Effector memory CD8-positive, alpha-beta T cell (primary cell): ENCODE measurements at regions not wholly inside any gene's neighbourhood (a gene's known extent, or its start where the extent isn't known, plus 50 kb on each side); places are given as distances from the start of the nearest gene placed in this dataset.
"Not testable (repeated sequence)": the region's sequence is repeated elsewhere in the genome, so short reads cannot be mapped to it uniquely, and the experiment has no call there.

Experiments
- ATAC-seq: fragments of 150-1000 bp; cut with Tn5 transposase; replicated peaks from 2 replicates; pipeline ENCODE4 v1.10.0; 2021; ENCODE audit warnings: mild to moderate bottlenecking, moderate library complexity
- DNase-seq, 3 experiments: peaks; one replicate each; pipeline ENCODE4 v3.0.0; 2021
- H3K27ac Mint-ChIP-seq, 2 donors: one replicate each; pipeline ENCODE4 v1.8.0; 2022; ENCODE audit warnings: mild to moderate bottlenecking in 2 of 2, mixed read lengths in 2 of 2, moderate library complexity in 2 of 2
- H3K27me3 Mint-ChIP-seq, 2 donors: one replicate each; pipeline ENCODE4 v1.8.0; 2022; ENCODE audit warnings: mixed read lengths in 2 of 2
- H3K36me3 Mint-ChIP-seq: one replicate; pipeline ENCODE4 v1.8.0; 2022; ENCODE audit warnings: mild to moderate bottlenecking, moderate library complexity, mixed read lengths; ENCODE audit not compliant: insufficient read depth
- H3K4me1 Mint-ChIP-seq, 2 donors: one replicate each; pipeline ENCODE4 v1.8.0; 2022; ENCODE audit warnings: low read depth in 2 of 2, mixed read lengths in 2 of 2
- H3K4me3 Mint-ChIP-seq, 2 donors: one replicate each; pipeline ENCODE4 v1.8.0; 2022; ENCODE audit warnings: mild to moderate bottlenecking in 2 of 2, mixed read lengths in 2 of 2, moderate library complexity in 2 of 2
- H3K9me3 Mint-ChIP-seq, 2 donors: one replicate each; pipeline ENCODE4 v1.8.0; 2022; ENCODE audit warnings: mixed read lengths in 2 of 2

DNA sequence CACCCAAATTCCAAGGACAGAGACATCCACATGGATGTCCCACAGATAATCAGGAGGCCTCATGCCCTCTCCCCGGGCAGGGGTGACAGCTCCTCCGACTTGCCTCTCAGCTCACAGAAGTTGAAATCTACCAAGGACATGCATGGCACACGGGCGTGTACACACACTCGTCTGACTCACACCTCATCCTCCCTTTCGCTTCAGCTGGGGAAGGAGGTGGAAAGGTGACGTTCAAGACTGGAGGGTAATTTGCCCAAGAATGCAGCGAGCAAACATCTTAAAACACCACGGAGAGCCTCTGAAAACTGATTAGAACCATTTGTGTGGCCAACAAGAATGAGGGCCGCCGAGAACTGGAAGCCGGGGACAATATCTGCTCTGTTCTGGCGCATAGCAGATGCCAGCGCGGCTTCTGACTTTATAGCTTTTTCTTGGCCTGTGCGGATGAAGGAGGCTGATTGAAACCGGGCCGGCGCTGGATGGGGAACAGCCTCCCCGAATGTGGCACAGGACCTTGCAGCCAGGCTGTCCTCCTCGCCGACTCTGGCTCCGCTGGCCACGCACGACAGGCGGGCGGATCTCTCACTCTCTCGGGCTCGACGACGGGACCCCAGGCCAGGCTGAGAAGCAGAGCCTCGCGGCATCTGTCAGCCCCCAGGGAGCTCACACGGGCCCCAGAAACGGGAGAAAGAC lies 100.9 kb downstream of the C16orf95 start:
- no peak for DNase-seq
- Mint-ChIP-seq H3K4me3 (no peak overlapping the region), H3K36me3 (no peaks in the 10 kb centered on the region), H3K9me3 (no peaks in the 10 kb centered on the region), H3K27ac (no peak overlapping the region), H3K27me3 (no peaks in the 10 kb centered on the region), H3K4me1 (no peaks in the 10 kb centered on the region)
- no peak for ATAC-seq

DNA sequence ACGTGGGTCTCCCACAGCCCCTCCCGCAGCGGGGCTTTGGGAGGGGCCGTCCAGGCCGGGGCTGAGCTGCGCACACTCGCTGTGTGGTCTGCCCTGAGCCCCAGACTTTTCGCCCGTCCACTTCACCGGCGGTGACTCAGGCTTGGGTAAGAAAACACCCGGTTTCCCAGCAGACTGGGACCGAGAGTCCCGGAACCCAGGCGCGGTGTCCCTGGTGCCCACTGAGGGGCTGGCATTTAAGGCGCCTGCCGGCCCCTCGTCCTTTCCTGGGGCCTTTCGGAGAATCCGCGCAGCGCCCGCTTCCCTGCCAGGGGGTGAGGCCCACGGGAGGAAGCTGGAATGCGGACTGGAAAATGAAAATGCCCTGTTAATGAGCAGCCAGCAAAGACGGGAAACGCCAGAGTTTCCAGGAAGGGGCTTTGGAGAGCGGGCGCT lies 100.3 kb downstream of the C16orf95 start:
- ATAC-seq: no peak
- Mint-ChIP-seq H3K27me3 (no peaks in the 10 kb centered on the region), H3K36me3 (no peaks in the 10 kb centered on the region), H3K9me3 (no peaks in the 10 kb centered on the region), H3K4me3 (no peak overlapping the region), H3K4me1 (no peaks in the 10 kb centered on the region), H3K27ac (no peak overlapping the region)
- no peak for DNase-seq

DNA sequence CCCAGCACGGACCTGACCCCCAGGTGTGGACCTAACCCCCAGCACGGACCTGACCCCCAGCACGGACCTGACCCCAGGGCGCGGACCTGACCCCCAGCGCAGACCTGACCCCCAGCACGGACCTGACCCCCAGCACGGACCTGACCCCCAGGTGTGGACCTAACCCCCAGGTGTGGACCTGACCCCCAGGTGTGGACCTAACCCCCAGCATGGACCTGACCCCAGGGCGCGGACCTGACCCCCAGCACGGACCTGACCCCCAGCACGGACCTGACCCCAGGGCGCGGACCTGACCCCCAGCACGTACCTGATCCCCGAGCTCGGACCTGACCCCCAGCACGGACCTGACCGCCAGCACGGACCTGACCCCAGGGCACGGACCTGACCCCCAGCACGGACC lies 99.4 kb downstream of the C16orf95 start:
- not testable (repeated sequence) for DNase-seq, H3K9me3 Mint-ChIP-seq, H3K27me3 Mint-ChIP-seq, H3K27ac Mint-ChIP-seq, H3K4me1 Mint-ChIP-seq, ATAC-seq, H3K36me3 Mint-ChIP-seq, H3K4me3 Mint-ChIP-seq

GRCh38 chr16:87218281-87219055 lies 98.7 kb downstream of the C16orf95 start:
- DNase-seq (no peak), ATAC-seq (no peak)
- Mint-ChIP-seq H3K27me3 (no peaks in the 10 kb centered on the region), H3K36me3 (no peaks in the 10 kb centered on the region), H3K9me3 (no peaks in the 10 kb centered on the region), H3K4me1 (no peaks in the 10 kb centered on the region), H3K4me3 (no peak overlapping the region), H3K27ac (no peak overlapping the region)

DNA sequence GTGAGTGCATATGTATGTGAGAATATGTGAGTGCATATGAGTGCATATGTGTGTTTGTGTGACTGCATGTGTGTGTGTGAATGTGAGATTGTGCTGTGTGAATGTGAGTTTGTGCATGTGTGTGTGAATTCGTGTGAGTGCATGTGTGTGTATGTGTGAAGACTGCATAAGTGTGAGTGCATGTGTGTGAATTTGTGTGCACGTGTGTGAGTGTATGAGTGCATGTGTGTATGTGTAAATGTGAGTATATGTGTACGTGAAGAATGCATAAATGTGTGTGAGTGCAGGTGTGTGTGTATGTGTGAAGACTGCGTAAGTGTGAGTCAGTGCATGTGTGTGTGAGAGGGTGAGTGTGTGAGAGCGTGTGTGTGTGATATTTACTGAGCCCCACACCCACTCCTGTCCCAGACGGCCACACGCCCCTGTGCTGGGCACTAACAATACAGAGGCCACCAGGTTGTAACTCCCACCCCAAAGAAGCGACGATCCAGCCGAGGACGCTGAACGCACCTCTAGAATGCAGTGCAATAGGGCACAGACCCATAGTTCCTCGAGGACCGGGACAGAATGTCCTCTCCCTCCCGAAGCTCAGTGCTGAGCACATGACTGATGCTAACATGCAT lies 97.8 kb downstream of the C16orf95 start:
- Mint-ChIP-seq H3K9me3 (no peaks in the 10 kb centered on the region), H3K27ac (no peak overlapping the region), H3K27me3 (no peaks in the 10 kb centered on the region), H3K4me1 (no peaks in the 10 kb centered on the region), H3K36me3 (no peaks in the 10 kb centered on the region), H3K4me3 (no peak overlapping the region)
- DNase-seq (no peak), ATAC-seq (no peak)

GRCh38 chr16:87221633-87222032 lies 95.6 kb downstream of the C16orf95 start:
- ATAC-seq: no peak
- H3K4me1 Mint-ChIP-seq: no peaks in the 10 kb centered on the region
- no peak for DNase-seq
- H3K36me3 Mint-ChIP-seq: no peaks in the 10 kb centered on the region
- H3K27me3 Mint-ChIP-seq: no peaks in the 10 kb centered on the region
- no peaks in the 10 kb centered on the region for H3K9me3 Mint-ChIP-seq
- no peak overlapping the region for H3K4me3 Mint-ChIP-seq
- no peak overlapping the region for H3K27ac Mint-ChIP-seq

DNA sequence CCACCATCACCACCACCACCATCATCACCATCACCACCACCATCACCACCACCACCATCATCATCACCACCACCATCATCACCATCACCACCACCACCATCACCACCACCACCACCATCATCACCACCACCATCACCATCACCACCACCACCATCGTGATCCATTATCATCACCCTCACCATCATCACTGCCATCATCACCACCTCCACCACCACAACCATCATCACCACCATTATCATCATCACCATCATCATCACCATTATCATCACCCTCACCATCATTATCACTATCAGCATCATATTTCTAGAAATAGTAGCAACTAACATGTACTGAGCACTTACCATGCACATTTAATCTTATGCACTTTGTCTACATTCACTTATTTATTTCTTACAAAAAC lies 94.9 kb downstream of the C16orf95 start:
- no peak for DNase-seq
- H3K9me3 Mint-ChIP-seq: no peaks in the 10 kb centered on the region
- no peak overlapping the region for H3K27ac Mint-ChIP-seq
- H3K4me3 Mint-ChIP-seq: no peak overlapping the region
- no peak for ATAC-seq
- H3K4me1 Mint-ChIP-seq: no peaks in the 10 kb centered on the region
- no peaks in the 10 kb centered on the region for H3K27me3 Mint-ChIP-seq
- no peaks in the 10 kb centered on the region for H3K36me3 Mint-ChIP-seq

DNA sequence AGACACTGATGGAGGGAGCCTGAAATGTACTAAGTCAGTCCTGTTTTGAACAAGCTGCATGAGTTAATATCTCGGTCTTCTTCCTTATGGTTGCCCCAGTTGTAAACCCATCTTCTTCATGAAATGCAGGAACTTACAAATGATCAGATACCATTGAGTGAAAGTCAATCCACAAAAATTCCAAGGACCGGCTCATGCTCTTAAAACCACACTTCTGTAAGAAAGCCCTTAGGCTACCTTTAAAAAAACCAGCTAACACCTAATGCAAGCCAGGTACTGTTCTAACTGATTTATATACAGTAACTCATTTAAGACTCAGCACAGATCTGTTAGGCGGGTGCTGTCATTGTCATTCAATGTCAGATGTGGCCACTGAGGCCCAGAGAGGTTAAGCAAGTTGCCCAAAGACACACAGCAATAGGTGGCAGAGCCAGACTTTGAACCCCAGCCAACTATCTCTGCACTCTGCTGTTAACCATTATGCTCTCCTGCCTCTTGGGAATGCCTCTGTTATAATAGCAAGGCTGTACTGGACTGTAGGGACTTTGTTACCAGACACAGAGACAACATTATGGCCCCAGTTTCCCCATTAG lies 93.4 kb downstream of the C16orf95 start:
- no peak for ATAC-seq
- H3K4me3 Mint-ChIP-seq: no peak overlapping the region
- DNase-seq: no peak
- H3K27me3 Mint-ChIP-seq: peaks cover 0 to 4% of the 10 kb centered on the region in 2 donors
- H3K4me1 Mint-ChIP-seq: no peaks in the 10 kb centered on the region
- H3K27ac Mint-ChIP-seq: no peak overlapping the region
- H3K36me3 Mint-ChIP-seq: no peaks in the 10 kb centered on the region
- no peaks in the 10 kb centered on the region for H3K9me3 Mint-ChIP-seq

- Mint-ChIP-seq H3K27me3 (peaks cover 12 to 19% of the 10 kb centered on the region in 2 donors), H3K4me1 (peaks cover 0 to 2% of the 10 kb centered on the region in 2 donors), H3K27ac (no peak overlapping the region), H3K9me3 (no peaks in the 10 kb centered on the region), H3K4me3 (no peak overlapping the region), H3K36me3 (no peaks in the 10 kb centered on the region)
- DNase-seq (no peak), ATAC-seq (no peak)
Observed at GRCh38 chr16:87226926-87227295, 90.3 kb downstream of the C16orf95 start.

DNA sequence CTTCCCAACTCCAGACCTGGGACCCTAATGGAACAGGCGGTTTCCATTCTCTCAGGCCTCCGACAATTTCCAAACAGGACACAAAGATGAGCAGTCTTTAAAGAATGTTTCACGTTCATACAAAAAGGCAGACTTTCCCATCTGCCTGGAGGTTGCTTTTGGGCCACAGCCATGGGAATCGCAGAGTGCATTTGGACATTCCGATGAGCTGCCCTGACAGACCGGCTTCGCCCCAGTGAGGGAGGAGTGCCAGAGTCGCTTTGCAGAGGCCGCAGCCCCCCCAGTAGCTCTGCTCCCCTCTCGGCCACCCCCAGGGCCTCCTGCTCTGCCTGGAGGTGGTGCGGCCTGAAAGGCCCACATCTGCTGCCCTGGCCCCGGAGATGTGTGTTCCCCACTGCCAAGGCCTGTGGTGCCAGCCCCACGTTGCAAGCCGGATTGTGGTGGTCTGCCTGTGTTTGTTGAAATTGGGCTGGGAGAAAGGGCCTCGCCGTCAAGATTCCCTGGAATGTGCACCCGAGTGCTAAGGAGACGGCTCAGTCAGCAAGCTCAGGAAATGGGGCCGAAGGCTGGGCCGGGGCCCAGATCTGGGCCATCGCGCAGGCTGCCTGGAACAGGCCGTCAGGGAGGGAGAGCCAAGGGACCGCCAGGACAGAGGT lies 89.8 kb downstream of the C16orf95 start:
- Mint-ChIP-seq H3K27me3 (peaks cover 12 to 19% of the 10 kb centered on the region in 2 donors), H3K9me3 (no peaks in the 10 kb centered on the region)

GRCh38 chr16:87228363-87228762 lies 88.8 kb downstream of the C16orf95 start:
- Mint-ChIP-seq H3K27ac (no peak overlapping the region), H3K9me3 (no peaks in the 10 kb centered on the region)
- no peak for DNase-seq

More for the DNA sequence above, 89.8 kb downstream of the C16orf95 start:
- peaks cover 0 to 2% of the 10 kb centered on the region in 2 donors for H3K4me1 Mint-ChIP-seq
- H3K4me3 Mint-ChIP-seq: no peak overlapping the region
- DNase-seq: no peak
- H3K36me3 Mint-ChIP-seq: no peaks in the 10 kb centered on the region
- no peak overlapping the region for H3K27ac Mint-ChIP-seq
- ATAC-seq: no peak

DNA sequence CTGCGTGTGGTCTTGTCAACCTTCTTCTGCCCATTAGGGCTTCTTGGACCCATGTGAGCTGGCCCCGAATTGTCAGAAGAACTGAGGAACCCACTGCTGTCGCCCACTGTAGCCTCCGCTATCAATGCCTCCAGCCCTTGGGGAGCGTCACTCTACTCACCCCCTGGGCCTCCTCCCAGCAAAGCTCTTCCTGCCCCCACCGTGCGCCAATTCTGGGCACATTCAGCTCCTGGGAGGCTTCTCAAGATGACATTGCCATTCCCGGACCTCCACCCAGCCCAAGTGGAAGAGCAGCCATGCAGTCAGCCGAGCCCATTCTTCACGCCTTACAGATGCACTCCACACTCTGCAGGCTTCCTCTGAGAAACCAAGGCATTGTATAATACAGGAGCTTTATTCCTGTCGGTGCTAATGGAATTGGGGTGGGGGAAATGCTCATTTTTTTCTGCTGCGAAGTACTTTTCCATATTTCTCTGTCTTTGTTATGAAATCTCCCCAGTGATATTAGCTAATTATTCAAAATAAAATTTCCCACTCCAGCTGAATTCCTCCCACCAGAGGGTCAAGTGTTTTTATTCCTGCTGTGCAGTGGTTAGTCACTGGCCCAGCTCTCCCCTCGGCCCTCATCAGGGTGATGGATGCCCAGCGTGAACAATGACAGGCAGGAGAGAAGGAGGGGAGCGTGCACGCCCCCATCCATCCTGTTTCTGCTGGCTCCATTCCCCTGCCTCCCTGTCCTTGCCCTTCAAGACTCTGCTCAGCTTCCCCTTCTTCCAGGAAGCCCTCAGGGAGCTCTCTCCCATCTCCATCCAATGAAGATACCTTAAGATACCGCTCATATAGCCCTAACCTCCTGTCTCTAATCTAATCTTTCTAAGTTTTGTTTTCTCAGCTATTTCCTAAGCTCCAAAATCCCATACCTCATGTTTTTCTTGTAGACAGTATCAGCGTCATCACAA lies 87.7 kb downstream of the C16orf95 start:
- H3K36me3 Mint-ChIP-seq: no peaks in the 10 kb centered on the region
- H3K9me3 Mint-ChIP-seq: no peaks in the 10 kb centered on the region
- H3K4me1 Mint-ChIP-seq: peaks cover 0 to 2% of the 10 kb centered on the region in 2 donors
- no peak overlapping the region for H3K27ac Mint-ChIP-seq
- no peak for ATAC-seq
- H3K4me3 Mint-ChIP-seq: no peak overlapping the region
- peaks cover 12 to 25% of the 10 kb centered on the region in 2 donors for H3K27me3 Mint-ChIP-seq
- DNase-seq: no peak

More at GRCh38 chr16:87228363-87228762, 88.8 kb downstream of the C16orf95 start:
- ATAC-seq: no peak
- Mint-ChIP-seq H3K27me3 (peaks cover 12 to 19% of the 10 kb centered on the region in 2 donors), H3K4me3 (no peak overlapping the region), H3K36me3 (no peaks in the 10 kb centered on the region), H3K4me1 (peaks cover 0 to 2% of the 10 kb centered on the region in 2 donors)
